ENCODE measurements at regions not wholly inside any gene's neighbourhood (a gene's known extent, or its start where the extent isn't known, plus 50 kb on each side); places are given as distances from the start of the nearest gene placed in this dataset.
"Not testable (repeated sequence)": the region's sequence is repeated elsewhere in the genome, so short reads cannot be mapped to it uniquely, and the experiment has no call there.

DNA sequence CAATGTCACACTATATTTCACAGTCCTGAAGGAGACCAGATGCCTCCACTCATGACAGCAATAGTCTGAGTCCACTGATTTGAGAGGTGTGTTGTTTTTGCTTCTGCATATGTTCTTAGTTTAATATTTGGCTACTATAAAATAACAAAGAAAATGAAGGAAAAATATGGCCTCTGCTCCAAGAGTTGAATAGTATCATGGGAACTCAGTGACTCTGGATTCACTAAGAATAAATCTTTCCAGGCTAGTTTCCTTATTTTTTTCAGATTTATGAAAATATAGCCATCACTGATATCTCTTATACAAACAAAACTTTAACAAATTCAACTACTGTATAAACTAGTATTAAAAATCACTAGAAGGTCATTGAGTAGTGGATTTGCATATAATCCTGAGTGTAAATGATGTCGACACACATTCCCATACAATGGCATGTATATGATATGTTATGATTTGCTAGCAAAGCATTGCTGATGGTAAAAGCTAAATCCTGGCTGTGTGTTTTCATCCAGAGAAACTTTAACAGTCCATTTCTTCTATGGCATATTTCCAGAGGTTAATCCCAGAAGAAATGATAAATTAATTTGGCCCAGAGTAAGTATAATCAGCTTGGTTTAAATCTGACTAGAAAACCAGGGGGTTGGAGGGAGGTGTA, 66.0 kb upstream of the VIPR2 start:
- intact Hi-C loops (cut with micrococcal nuclease): no loop called here

DNA sequence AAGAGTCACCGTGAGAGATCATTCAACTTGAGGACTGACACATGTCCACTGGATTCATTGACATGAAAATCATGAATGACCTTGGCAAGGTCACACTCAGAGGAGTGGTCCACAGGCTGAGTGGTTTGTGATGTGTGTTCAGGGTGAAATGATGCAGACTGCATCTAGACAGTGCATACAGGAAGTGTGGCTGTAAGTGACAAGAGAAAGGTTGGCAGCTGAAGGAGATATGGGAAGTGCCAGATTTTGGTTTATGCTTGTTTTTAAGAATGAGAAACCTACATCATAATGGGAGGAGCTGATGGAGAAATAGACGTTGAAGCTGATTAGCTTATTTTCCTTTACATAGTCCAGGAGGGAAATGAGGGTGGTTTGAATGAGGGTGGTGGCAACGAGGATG, 64.8 kb upstream of the VIPR2 start:
- intact Hi-C loops (cut with micrococcal nuclease): no loop called here

DNA sequence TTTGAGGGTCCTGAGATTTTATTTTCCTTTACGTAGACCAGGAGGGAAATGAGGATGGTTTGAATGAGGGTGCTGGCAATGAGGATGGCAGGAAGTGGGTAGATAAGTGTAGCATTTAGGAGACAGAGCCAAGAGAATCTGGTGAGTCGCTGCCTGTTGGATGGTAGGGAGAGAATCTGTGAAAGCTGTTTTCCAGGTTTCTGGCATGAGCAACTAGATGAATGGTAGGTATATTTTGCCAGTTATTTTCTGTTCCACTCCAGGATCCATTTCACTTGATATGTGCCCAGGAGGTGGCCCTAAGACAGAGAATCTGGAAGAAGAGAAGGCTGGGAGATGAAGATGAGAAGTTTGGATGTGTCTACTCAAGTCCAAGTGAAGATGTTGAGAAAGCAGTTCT, 63.3 kb upstream of the VIPR2 start:
- intact Hi-C loops (cut with micrococcal nuclease): no loop called here

DNA sequence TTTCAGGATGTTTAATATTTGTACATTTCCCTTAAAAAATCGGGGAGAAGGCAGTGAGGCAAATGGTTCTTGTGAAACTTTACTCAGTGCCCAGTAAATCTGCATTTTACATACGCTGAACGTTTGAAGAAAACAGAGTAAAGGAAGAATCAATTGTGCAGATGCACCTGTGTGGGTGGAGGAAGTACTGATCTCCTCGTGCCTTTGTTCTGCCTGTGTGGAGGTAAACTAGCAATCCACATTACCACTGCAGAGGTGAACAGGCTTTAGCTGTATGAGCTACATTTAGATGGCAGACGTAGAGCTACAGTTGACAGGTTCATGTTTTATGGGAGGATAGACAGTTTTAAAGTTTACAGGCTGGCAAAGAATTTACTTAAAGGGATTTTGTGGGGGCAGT, 62.7 kb upstream of the VIPR2 start:
- intact Hi-C loops (cut with micrococcal nuclease): no loop called here

DNA sequence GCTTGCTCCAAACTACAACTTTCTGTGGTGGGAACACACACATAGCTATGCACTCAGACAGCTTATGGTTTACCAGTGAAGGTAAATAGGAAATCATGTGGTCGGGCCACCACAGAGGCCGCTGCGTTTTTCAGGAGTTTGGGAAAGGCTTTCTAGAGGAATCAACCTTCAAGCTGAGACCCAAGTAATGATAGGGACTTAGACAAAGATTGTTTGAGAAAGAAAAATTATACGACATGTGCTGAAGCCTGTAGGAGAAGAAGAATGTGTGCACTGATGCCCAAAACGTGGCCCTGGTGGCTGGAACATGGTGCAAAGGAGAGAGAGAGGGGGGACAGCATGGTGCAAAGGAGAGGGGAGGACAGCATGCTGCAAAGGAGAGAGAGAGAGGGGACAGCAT, 61.2 kb upstream of the VIPR2 start:
- intact Hi-C loops (cut with micrococcal nuclease): no loop called here

DNA sequence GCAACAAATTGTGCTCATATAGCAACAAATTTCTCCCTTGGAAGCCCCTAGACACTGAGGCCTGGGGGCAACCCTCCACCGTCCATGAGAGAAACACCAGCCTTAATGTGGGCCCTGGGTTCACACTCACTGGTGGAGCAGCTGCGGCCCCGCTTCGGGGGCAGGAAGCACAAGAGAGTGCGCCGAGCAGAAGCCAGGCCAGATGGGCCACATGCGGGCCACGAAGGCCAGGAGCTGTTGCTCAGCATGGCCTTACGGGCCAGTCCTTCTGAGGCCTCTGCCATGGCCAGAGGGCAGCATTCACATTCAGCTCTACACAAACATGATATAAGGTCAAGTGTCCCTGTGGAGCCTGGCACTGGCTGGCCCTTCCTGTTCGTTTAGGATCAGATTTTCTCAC, 60.0 kb upstream of the VIPR2 start:
- intact Hi-C loops (cut with micrococcal nuclease): no loop called here

DNA sequence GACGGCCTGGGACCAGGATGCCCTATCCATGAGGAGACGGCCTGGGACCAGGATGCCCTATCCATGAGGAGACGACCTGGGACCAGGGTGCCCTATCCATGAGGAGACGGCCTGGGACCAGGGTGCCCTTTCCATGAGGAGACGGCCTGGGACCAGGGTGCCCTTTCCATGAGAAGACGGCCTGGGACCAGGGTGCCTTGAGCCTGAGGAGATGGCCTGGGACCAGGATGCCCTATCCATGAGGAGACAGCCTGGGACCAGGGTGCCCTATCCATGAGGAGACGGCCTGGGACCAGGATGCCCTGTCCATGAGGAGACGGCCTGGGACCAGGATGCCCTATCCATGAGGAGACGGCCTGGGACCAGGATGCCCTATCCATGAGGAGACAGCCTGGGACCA, 58.6 kb upstream of the VIPR2 start:
- intact Hi-C loops (cut with micrococcal nuclease): not testable (repeated sequence)

DNA sequence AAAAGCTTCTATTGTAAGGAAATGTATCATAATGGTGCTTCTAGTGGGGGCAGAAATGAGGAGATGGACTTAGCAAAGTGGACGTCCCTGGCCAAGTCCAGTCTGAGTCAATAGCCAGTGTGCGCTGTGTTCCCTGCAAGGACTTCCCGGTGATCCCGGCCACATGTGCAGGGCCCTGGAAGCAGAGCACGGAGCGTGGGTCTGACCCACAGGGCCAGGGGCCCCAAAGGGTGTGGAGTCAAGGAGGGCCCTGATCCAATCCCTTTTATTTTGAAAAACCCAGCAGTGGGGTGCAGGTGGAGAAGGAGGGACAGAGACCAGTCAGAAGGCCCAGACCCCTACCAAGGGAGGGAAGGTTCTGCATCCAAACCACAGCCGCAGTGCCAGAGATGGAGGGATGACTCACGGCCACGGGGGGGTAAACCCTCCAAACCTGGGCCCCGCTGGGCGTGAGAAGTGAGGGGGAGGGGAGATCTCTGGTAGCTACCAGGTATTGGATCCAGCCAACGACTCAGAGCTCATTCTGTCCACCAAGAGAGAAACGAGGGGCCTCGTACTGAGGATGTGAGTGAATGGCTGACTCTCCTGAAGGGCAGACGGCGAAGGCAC, 57.2 kb upstream of the VIPR2 start:
- intact Hi-C loops (cut with micrococcal nuclease): no loop called here

DNA sequence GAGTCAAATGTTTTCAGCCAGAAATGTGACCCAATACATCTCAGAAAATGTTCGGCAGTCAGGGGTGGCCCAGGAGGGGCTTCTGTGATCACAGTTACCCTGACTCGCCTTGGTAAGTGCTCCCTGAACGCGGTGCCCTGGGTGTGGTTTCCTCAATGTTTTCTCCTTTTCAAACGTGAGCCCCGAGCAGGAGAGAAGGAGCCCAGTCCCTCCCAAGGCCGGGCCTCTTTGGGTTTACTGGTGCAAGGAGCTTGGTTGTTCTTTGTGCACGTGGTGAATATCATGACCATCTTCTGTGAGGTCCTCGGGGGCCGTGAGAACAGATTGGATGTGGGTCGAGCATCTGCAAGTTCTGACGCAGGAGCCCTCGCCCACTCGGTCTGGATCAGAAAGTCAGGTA, 55.8 kb upstream of the VIPR2 start:
- intact Hi-C loops (cut with micrococcal nuclease): no loop called here

DNA sequence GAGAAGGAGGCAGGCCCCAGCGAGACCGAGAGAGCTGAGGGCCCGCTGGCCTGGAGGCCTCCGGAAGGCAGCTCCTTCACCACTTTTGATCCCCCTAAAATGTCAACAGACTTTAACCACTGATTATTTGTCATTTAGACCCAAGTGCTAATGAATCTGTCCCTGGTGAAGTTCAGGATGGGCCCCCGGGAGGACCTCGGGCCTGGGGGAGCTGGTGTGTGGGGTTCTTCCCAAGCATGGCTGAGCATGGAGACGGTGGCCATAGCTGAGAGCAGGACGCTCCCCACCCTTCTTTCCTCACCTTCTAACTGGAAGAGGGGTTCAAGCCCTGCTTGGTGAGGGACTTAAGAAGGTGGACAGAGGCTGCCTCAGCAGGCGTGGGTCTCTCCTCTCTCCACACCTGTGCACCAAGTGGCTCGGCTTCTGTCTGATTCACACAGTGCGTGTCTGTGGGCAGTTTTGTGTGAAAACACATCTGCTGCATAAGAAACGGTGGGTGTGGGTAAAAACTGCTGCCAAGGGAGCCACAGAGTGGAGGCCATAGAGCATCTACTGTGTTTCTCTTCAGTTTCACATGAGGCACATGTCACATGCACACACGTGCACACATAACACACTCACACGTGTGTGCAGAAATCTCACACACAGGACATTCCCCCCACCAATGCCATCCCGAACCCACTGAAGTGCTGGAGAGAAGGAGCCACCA, 53.5 kb upstream of the VIPR2 start:
- intact Hi-C loops (cut with micrococcal nuclease): loop anchor here (5.0 kb wide), 1 partner anchor 341 kb away; the partner anchor contains the start of gene DYNC2I1

DNA sequence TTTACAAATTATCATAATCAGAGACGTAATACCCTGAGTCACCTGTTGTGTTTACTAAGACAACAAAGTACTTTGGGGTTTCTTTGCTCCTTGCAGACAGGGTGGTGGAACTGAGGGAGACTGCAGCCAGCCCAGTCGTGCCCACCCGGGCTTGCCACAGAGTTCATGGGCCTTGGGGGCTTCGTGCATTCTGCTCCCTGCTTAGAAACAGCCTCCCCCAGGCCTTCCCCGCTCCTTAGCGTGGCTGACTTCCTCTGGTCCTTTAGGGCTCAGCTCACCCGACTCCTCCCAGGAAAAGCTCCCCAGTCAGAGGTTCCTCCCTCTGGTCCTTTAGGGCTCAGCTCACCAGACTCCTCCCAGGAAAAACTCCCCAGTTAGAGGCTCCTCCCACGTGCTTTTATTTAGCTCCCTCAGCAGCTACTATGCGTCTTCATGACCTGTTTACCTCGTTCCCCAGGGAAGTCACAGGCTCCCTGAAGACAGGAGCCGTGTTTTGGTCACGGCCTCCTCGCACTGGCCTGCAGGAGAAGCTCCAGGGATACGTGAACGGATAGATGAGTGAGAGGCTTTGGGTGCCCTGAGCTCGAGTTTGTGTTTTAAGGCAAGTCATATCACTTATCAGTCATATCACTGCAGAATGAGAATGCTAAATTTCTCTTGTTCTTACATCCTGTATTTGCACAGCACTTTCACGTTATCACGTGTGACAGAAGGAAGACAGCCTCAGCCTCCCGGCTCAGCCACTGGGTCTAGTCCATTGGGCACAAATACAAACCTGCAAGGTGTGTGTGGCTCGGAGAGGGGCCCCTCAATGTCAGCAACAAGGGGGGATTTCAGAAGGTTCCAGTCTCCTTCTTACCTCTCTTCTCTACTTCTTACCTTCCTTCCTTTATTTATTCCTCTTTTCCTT, 52.7 kb upstream of the VIPR2 start:
- intact Hi-C loops (cut with micrococcal nuclease): loop anchor here (2.0 to 5.0 kb wide), 3 partner anchors 340 to 493 kb away; partner anchors contain the start of genes DYNC2I1 and NCAPG2

DNA sequence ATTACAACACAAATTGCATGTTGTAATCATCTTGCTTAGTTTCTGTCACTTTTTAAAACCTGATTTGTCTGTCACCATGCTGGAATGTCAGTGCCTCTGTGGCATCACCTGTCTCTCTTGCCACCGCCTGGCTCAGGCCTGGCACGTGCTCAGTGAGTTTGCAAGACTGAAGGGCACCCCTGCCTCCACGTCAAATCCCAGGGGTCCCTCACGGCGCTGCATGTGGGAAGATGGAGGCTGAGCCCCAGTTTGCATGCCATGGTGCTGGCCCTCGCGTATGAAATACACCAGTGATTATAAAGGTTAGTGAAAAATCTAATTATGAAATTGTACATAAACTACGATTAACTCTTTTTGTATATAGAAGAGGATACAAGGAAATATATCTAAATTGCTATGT, 51.9 kb upstream of the VIPR2 start:
- intact Hi-C loops (cut with micrococcal nuclease): loop anchor here (2.0 to 5.0 kb wide), 3 partner anchors 339 to 492 kb away; partner anchors contain the start of genes DYNC2I1 and NCAPG2

DNA sequence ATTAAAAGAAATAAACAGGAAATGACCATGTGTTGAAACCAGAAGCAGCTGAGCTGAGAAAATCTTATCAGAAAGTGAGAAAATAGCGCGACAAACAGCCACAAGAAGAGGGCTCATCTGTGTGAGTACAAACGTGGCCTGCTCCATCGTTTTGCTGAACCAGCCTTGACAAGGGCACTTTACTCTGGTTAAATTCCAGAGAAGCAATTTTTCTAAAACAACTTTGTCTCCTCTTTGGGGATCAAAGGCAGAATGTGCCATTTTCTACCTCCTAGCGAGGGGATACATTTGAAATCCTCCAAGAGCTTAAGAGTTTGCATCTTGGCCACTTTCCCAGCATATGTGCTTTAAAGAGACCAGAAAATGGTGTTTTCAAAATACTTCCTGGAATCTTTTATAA, 51.3 kb upstream of the VIPR2 start:
- intact Hi-C loops (cut with micrococcal nuclease): loop anchor here (2.0 to 5.0 kb wide), 3 partner anchors 339 to 491 kb away; partner anchors contain the start of genes DYNC2I1 and NCAPG2
